ENCODE measurements at regions not wholly inside any gene's neighbourhood (a gene's known extent, or its start where the extent isn't known, plus 50 kb on each side); places are given as distances from the start of the nearest gene placed in this dataset.

GRCh38 chr10:10307551-10307950, 710.1 kb upstream of the CELF2 start:
- no peak for DNase-seq (ENCODE audit: low read depth)

DNA sequence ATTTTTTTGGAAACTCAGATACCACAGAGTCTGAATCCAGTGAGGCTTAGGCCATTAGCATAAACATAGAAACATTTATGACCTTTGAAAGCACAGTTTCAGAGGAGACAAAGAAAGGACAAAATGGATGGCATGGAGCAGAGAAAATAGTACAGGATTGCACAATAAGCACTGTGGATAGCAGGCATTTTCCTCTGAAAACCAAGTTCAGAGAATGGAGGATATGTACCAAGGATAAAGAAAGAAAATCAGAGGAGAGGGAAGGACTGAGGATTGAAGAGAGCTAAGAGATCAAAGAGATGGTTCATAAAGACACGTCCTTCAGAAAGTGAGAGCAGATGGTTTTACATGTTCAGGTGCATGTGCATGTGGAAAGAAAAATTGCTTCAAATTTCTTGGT, 707.2 kb upstream of the CELF2 start:
- DNase-seq (ENCODE audit: low read depth): no peak

- no peak for DNase-seq (ENCODE audit: low read depth)
Measured at GRCh38 chr10:10311966-10312365, 705.7 kb upstream of the CELF2 start.

GRCh38 chr10:10313149-10313835, 704.4 kb upstream of the CELF2 start:
- no peak for DNase-seq (ENCODE audit: low read depth)

- no peak for DNase-seq (ENCODE audit: low read depth)
Measured at GRCh38 chr10:10314626-10315025, 703.0 kb upstream of the CELF2 start.

DNA sequence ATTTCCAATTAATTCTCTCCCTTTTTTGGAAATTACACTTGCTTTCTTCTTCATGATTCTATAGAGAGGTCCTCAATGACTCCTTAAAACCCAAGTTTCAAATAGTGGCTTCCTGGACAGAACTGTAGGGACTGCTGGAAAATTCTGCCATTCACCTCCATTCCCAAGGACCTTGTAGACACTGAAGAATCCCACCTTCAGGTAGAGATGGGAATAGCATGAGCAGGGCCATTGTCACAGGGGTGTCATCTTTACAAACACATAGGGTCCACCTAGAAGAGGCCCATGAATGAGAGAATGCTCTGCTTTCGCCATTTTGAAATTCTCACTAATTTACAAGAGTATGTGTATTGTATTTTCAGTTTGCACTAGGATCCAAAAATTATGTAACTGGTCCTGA, 701.7 kb upstream of the CELF2 start:
- no peak for DNase-seq (ENCODE audit: low read depth)

- no peak for DNase-seq (ENCODE audit: low read depth)
Measured at GRCh38 chr10:10317151-10317550, 700.5 kb upstream of the CELF2 start.

DNA sequence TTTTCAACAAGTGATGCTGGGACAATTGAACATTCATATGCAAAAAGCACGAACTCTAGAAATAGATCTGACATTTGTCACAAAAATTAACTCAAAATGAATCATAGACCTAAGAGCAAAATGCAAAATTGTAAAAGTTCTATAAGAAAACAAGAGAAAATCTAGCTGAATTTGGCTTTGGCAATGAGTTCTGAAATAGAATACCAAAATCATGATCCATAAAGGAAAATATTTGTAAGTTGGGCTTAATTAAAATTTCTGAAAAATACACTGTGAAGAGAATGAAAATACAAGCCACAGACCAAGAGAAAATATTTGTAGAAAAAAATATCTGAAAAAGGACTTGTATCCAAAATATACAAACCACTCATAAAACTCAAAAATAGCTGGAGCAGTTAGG, 698.8 kb upstream of the CELF2 start:
- DNase-seq (ENCODE audit: low read depth): no peak

- DNase-seq (ENCODE audit: low read depth): no peak
Measured at GRCh38 chr10:10320956-10321355, 696.7 kb upstream of the CELF2 start.

DNA sequence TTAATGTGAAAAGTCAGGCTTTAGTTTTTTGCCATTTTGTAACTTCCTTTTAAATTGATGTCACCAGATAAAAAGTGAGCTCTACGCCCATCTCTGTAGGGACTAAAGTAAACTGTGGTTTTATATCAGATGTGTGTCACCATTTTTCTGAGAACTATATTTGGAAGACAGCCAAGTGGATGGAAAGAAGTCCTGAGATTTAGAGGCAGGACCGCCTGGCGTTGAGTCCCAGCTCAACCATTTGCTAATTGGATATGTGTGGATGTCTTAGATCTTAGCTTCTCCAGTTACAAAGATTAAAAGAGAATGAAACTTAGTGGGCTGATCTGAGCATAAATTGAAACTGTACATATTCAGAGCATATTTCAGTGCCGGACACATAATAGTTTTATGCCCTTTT, 691.6 kb upstream of the CELF2 start:
- no peak for DNase-seq (ENCODE audit: low read depth)

DNA sequence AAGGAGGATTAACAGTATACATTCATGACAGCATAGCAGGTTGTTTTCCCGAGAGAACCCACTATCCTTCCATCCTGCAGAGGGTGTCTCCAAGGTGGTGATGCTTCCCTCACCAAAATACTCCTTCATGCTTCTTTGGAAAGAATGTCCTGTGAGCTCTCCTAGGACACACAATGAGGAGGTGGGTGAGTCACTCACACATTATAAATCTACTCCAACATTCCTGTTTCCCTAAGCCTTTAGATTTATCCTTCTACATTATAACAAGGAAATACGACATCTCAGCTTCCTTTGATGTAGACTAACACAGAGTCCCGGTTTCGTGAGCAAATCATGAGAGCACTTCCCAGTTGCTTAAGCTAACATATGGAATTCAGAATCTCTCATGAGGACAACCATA, 689.7 kb upstream of the CELF2 start:
- no peak for DNase-seq (ENCODE audit: low read depth)

DNA sequence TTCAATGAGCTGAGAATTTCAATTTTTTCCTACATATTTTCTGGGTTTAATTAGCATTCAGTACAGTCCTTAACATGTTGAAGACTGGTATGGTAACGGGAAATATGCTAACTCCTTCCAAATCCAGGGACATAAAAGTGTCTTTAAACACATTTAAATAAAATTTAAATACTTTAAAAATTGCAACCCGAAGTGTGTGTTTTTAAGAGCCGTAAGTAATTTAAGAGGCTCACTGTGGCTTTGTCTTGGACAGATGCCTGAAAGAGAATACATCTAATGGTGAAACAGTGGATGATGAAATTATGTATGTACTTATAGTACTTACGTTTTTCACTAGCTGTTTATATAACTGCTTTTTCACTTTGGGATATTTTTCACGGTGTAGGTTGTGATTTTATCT, 687.3 kb upstream of the CELF2 start:
- DNase-seq (ENCODE audit: low read depth): no peak

DNA sequence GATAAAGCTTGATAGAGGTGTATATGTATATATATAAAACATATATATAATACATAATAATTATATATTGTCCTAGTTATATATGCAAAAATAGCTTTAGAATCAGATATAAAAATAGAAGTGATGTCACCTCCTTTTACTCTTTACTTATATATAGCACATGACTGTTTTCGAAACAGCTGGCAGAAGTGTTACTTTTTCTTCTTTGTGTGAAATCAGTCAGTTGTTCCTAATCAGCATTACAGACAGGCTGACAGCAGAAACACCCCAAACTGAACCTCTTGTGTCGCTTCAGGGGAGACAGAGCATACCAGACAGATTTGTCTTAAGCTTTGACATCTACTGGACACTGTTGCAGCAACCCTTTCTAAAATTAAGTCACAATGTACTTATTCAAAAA, 684.9 kb upstream of the CELF2 start:
- DNase-seq (ENCODE audit: low read depth): no peak

DNA sequence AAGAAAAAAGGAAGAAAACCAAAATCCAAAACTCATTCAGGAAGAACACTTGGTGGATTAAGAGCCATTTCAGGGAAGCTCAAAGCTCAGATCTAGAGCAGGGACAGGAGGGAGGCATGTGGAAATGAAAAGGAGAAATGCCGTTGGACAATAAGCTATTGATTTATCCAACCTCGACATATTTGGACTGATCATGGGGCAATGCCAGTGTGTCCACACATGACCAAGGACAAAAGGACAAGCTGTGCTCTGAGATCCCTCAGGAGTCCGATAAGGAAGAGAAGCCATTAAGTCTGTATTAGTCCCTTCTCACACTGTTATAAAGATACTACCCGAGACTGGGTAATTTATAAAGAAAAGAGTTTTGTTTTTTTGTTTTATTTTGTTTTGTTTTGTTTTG, 684.0 kb upstream of the CELF2 start:
- no peak for DNase-seq (ENCODE audit: low read depth)

DNA sequence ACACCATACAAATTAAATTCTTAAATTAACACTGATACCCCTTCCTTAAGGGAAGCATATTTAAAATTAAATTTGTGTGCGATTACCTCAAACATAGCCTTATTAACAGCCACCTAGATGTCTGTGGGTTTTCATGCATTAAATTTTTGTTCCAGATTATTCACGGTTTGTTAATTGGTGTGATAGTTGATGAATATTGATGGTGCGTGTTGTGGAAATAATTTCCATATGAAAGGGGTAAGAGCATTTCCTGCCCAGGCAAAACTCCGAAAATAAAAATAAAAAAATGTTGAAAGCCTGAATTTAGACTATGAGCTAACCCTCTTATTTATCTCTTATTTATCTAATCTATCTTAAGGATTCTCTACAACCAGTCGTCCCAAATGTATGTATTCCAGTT, 679.3 kb upstream of the CELF2 start:
- no peak for DNase-seq (ENCODE audit: low read depth)

DNA sequence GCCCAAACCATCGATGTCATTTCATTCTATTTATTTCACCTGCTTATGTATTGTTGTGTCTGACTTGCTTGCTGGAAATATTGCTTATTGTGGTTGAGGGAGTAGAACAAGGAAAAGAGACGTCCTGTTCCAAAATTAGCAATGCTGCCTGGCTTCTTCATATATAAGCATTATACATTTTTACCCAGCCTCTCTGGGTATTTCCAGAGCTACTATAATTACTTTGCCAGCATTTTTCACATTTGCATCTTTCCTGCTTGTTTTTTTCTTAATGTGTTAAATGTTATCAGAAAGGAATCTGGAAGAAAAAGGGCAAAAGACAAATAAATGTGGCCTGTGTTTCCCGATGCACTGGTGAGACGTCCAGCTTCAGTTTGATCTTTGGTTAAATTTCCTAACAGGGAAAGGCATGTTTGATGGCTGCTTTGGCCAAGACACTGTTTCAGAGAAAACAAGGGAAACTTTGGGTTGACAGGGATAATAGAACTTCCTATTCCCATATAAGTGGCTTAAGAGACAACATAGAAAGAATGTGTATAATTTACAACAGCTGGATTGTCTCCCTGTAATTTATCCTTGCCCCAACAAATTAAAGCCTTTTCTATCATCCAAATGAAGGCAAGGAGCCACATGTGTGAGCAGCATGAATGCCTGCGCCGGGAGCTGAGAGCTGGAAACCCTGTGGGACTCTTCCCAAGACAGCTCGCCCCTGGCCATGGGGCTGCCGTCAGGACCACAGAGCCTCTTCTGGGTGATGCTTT, 671.1 kb upstream of the CELF2 start:
- no peak for DNase-seq (ENCODE audit: low read depth)

DNA sequence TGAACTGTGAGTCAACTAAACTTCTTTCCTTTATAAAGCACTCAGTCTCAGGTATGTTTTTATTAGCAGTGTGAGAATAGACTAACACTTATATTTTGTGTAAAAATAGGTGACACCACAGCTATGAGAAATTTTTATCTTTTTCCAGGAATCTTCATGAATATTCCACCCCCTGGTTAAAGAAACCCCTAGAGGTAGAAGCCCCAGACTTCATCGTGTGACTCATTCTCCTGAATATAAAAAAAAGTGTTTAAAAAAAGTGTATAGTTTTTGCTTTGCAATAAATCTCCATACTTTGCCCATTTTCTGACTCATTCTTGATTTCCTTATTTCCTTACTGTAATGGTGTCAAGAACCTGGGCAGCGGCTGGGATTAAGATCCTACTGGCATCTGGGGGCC, 667.6 kb upstream of the CELF2 start:
- no peak for DNase-seq (ENCODE audit: low read depth)

DNA sequence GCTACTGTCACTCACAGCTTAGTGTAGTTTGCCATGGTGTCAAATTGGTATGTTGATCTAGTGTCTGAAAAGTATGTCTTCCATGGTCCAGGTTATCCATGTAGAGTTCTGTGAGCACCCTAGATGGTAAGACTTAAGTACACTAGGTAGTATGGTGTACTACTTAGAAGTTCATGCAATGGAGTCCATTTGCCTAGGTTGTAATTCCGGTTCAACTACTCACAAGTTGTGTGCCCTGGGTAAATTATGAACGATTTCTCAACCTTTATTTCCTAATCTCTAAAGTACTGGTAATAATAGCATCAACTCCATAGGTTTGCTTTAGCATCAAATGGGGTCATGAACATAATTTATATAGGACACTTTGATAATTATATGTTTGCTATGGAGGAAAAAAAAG, 666.2 kb upstream of the CELF2 start:
- DNase-seq (ENCODE audit: low read depth): no peak

- DNase-seq (ENCODE audit: low read depth): no peak
Measured at GRCh38 chr10:10353326-10353868, 664.3 kb upstream of the CELF2 start.

GRCh38 chr10:10359263-10359662, 658.4 kb upstream of the CELF2 start:
- no peak for DNase-seq (ENCODE audit: low read depth)

DNA sequence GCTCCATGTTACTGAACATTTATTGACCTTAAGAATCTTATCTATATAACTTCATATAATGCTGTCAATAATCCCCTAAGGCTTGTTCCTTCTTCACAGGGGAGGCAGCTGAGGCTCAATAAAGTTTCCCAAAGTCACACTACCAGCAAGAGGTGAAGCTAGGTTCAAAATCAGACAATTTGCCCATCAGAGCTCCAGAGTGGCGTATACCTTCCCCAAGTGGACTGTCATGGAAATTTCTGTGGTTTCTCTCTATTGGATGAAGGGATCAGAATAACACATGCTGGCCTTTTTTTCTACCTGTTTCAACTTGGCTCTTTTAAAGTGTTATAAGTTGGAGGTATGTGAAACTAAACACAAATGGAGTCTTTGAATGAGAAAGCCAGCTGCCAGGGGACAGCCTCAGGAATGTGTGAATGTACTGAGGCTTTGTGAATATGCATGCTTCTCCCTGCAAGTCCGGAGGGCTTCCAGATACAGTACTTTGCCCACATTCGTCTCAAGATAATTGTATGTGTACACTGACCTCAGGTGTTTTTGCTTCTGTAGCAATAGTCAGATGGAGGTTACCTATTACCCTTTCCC, 656.3 kb upstream of the CELF2 start:
- no peak for DNase-seq (ENCODE audit: low read depth)

DNA sequence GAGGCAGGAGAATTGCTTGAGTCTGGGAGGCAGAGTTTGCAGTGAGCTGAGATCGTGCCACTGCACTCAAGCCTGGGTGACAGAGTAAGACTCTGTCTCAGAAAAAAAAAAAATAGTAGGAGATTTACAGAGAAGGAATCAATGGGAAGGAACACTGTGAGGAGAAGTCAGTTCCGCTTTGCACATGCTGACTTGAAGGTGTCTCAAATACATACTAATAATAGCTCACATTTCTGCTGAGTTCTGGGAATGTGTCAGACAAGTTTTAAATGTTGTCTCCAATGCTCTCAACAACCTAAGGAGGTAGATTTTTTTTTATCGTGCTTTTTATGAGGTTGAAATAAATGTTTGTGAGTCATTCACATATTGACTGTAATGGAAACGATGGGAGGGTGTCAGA, 654.9 kb upstream of the CELF2 start:
- no peak for DNase-seq (ENCODE audit: low read depth)

GRCh38 chr10:10363217-10363616, 654.5 kb upstream of the CELF2 start:
- no peak for DNase-seq (ENCODE audit: low read depth)

All from stimulated activated CD8-positive, alpha-beta memory T cell treated with anti-CD3 and anti-CD28 coated beads, Interleukin-15, amount 100 ng/mL, for 24 hours (primary cell).